SK-N-SH treated with all-trans-retinoic acid at 6 μM for 48 hours (cell line): ENCODE measurements at regions not wholly inside any gene's neighbourhood (a gene's known extent, or its start where the extent isn't known, plus 50 kb on each side); places are given as distances from the start of the nearest gene placed in this dataset.

Experiments
- ATAC-seq: fragments of 200-7000 bp; cut with Tn5 transposase; 3 replicates; pipeline ENCODE4 v1.9.1; 2020; ENCODE audit warnings: mild to moderate bottlenecking, moderate library complexity
- ARNTL ChIP-seq: fragments of 450-650 bp; formaldehyde crosslinking; IDR thresholded peaks from 2 replicates; pipeline ENCODE4 v1.5.0; 2020; ENCODE audit warnings: low read depth, mild to moderate bottlenecking, moderate library complexity, borderline replicate concordance
- CSDC2 ChIP-seq: fragments of 250-450 bp; sonication (Bioruptor Pico); IDR thresholded peaks from 2 replicates; pipeline ENCODE4 v1.5.0; 2020; ENCODE audit warnings: mild to moderate bottlenecking, moderate library complexity
- GLIS3 ChIP-seq: fragments of 250-450 bp; sonication (Bioruptor Pico); IDR thresholded peaks from 2 replicates; pipeline ENCODE4 v1.5.0; 2020; ENCODE audit warnings: mild to moderate bottlenecking, moderate library complexity
- OSR1 ChIP-seq: fragments of 250-450 bp; sonication (Bioruptor Pico); IDR thresholded peaks from 2 replicates; pipeline ENCODE4 v1.8.0; 2022; ENCODE audit warnings: moderate library complexity, mild to moderate bottlenecking, inconsistent platforms
- PPARA ChIP-seq: fragments of 250-450 bp; sonication (Bioruptor Pico); IDR thresholded peaks from 2 replicates; pipeline ENCODE4 v1.5.0; 2020; ENCODE audit warnings: mild to moderate bottlenecking, borderline replicate concordance
- RARB ChIP-seq: fragments of 250-450 bp; sonication (Bioruptor Pico); IDR thresholded peaks from 2 replicates; pipeline ENCODE4 v1.8.0; 2021; ENCODE audit warnings: mild to moderate bottlenecking, moderate library complexity
- SNAI2 ChIP-seq: fragments of 250-450 bp; sonication (Bioruptor Pico); IDR thresholded peaks from 2 replicates; pipeline ENCODE4 v1.5.0; 2020; ENCODE audit warnings: mild to moderate bottlenecking, moderate library complexity
- TCF4 ChIP-seq: fragments of 250-450 bp; sonication (Bioruptor Pico); IDR thresholded peaks from 2 replicates; pipeline ENCODE4 v1.8.0; 2021; ENCODE audit warnings: mild to moderate bottlenecking, moderate library complexity, borderline replicate concordance
- TOX ChIP-seq: fragments of 250-450 bp; sonication (Bioruptor Pico); IDR thresholded peaks from 2 replicates; pipeline ENCODE4 v1.8.0; 2021; ENCODE audit warnings: mild to moderate bottlenecking, moderate library complexity, borderline replicate concordance
- ZC3H10 ChIP-seq: fragments of 250-450 bp; sonication (Bioruptor Pico); IDR thresholded peaks from 2 replicates; pipeline ENCODE4 v1.5.1; 2021; ENCODE audit warnings: mild to moderate bottlenecking, moderate library complexity
- ZFP3 ChIP-seq: fragments of 250-450 bp; sonication (Bioruptor Pico); IDR thresholded peaks from 2 replicates; pipeline ENCODE4 v1.5.0; 2020; ENCODE audit warnings: mild to moderate bottlenecking, moderate library complexity
- ZFP30 ChIP-seq: fragments of 450-650 bp; formaldehyde crosslinking; IDR thresholded peaks from 2 replicates; pipeline ENCODE4 v1.5.0; 2022; ENCODE audit warnings: mild to moderate bottlenecking, moderate library complexity
- ZNF565 ChIP-seq: fragments of 450-650 bp; formaldehyde crosslinking; conservative IDR thresholded peaks from 2 replicates; pipeline ENCODE4 v1.5.0; 2020; ENCODE audit warnings: low read depth, mild to moderate bottlenecking, moderate library complexity
- ZNF70 ChIP-seq: fragments of 450-650 bp; formaldehyde crosslinking; IDR thresholded peaks from 2 replicates; pipeline ENCODE4 v1.5.0; 2020; ENCODE audit warnings: mild to moderate bottlenecking, moderate library complexity
- ZNF8 ChIP-seq: fragments of 450-650 bp; formaldehyde crosslinking; IDR thresholded peaks from 2 replicates; pipeline ENCODE4 v1.5.0; 2020; ENCODE audit warnings: mild to moderate bottlenecking, moderate library complexity
- TF ChIP-seq, protein P1 (sequence below): fragments of 250-450 bp; sonication (Bioruptor Pico); IDR thresholded peaks from 2 replicates; pipeline ENCODE4 v1.8.0; 2021; ENCODE audit warnings: low read depth, mild to moderate bottlenecking, moderate library complexity, borderline replicate concordance
- TF ChIP-seq, protein P2 (sequence below): fragments of 250-450 bp; sonication (Bioruptor Pico); IDR thresholded peaks from 2 replicates; pipeline ENCODE4 v1.5.1; 2021; ENCODE audit warnings: mild to moderate bottlenecking, moderate library complexity
- TF ChIP-seq, protein P3 (sequence below): fragments of 250-450 bp; sonication (Bioruptor Pico); IDR thresholded peaks from 2 replicates; pipeline ENCODE4 v1.5.1; 2020; ENCODE audit warnings: low read depth, mild to moderate bottlenecking, moderate library complexity
- TF ChIP-seq, protein P4 (sequence below): fragments of 250-450 bp; sonication (Bioruptor Pico); IDR thresholded peaks from 2 replicates; pipeline ENCODE4 v1.5.0; 2020; ENCODE audit warnings: mild to moderate bottlenecking, moderate library complexity
- TF ChIP-seq, protein P5 (sequence below): fragments of 250-450 bp; sonication (Bioruptor Pico); IDR thresholded peaks from 2 replicates; pipeline ENCODE4 v1.8.0; 2020; ENCODE audit warnings: mild to moderate bottlenecking, moderate library complexity, borderline replicate concordance

DNA sequence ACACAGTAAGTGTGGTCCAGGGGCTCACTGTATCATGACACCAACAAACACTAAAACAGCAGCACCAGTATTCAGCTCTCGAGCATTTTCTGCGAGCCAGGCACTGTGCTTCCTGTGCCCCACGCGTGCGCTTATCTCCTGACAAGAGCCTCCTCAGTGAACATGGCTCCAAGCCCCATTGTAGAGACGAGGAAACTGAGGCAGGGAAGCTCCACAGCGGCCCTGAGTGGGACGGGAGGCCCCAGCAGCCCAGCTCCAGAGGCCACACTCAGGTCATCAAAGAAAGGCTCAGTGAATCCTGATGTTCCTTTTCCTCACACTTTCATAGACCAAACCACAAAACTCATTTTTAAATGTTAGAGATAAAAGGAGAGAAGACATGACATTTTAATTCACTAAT, 113.1 kb downstream of the TPRA1 start (continued):
- TF ChIP-seq, protein P1, sequence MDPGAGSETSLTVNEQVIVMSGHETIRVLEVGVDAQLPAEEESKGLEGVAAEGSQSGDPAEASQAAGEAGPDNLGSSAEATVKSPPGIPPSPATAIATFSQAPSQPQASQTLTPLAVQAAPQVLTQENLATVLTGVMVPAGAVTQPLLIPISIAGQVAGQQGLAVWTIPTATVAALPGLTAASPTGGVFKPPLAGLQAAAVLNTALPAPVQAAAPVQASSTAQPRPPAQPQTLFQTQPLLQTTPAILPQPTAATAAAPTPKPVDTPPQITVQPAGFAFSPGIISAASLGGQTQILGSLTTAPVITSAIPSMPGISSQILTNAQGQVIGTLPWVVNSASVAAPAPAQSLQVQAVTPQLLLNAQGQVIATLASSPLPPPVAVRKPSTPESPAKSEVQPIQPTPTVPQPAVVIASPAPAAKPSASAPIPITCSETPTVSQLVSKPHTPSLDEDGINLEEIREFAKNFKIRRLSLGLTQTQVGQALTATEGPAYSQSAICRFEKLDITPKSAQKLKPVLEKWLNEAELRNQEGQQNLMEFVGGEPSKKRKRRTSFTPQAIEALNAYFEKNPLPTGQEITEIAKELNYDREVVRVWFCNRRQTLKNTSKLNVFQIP (CRISPR knock-in tag) = no peak
- TF ChIP-seq ZNF70 (no peak), TCF4 (CRISPR knock-in tag) (no peak), CSDC2 (no peak), ARNTL (CRISPR knock-in tag) (no peak), ZFP30 (CRISPR knock-in tag) (no peak), ZC3H10 (CRISPR knock-in tag) (no peak), GLIS3 (CRISPR knock-in tag) (no peak), ZNF8 (CRISPR knock-in tag) (no peak)
- TF ChIP-seq, protein P2, sequence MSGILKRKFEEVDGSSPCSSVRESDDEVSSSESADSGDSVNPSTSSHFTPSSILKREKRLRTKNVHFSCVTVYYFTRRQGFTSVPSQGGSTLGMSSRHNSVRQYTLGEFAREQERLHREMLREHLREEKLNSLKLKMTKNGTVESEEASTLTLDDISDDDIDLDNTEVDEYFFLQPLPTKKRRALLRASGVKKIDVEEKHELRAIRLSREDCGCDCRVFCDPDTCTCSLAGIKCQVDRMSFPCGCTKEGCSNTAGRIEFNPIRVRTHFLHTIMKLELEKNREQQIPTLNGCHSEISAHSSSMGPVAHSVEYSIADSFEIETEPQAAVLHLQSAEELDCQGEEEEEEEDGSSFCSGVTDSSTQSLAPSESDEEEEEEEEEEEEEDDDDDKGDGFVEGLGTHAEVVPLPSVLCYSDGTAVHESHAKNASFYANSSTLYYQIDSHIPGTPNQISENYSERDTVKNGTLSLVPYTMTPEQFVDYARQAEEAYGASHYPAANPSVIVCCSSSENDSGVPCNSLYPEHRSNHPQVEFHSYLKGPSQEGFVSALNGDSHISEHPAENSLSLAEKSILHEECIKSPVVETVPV = no peak

DNA sequence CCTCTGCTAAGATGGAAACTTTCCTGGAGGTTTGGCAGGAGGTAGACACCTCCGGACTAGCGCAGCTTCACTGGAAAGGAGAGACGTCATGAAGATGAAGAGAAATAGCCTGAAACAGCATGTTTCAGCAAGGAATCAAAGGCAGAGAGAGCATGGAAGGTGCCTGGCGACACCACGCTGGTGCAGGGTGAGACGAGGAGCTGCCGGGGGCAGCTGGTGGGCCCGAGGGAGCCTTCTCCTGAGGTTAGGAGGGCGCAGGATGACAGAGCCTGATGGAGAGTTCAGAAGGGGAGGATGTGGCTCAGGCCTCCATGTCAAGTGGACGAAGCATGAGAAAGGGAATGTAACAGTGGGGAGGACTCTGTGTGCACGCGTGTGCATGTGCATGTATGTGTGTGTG, 113.6 kb downstream of the TPRA1 start:
- no peak for ATAC-seq
- TF ChIP-seq TOX (no peak), PPARA (CRISPR knock-in tag) (no peak), ZNF565 (CRISPR knock-in tag) (no peak), ZFP3 (CRISPR knock-in tag) (no peak), RARB (CRISPR knock-in tag) (no peak), GLIS3 (CRISPR knock-in tag) (no peak), ZNF8 (CRISPR knock-in tag) (no peak), ZFP30 (CRISPR knock-in tag) (no peak), ZNF70 (no peak), ZC3H10 (CRISPR knock-in tag) (no peak), SNAI2 (CRISPR knock-in tag) (no peak), TCF4 (CRISPR knock-in tag) (no peak), OSR1 (CRISPR knock-in tag) (no peak)
- TF ChIP-seq, protein P3, sequence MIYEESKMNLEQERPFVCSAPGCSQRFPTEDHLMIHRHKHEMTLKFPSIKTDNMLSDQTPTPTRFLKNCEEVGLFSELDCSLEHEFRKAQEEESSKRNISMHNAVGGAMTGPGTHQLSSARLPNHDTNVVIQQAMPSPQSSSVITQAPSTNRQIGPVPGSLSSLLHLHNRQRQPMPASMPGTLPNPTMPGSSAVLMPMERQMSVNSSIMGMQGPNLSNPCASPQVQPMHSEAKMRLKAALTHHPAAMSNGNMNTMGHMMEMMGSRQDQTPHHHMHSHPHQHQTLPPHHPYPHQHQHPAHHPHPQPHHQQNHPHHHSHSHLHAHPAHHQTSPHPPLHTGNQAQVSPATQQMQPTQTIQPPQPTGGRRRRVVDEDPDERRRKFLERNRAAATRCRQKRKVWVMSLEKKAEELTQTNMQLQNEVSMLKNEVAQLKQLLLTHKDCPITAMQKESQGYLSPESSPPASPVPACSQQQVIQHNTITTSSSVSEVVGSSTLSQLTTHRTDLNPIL = no peak
- TF ChIP-seq, protein P4, sequence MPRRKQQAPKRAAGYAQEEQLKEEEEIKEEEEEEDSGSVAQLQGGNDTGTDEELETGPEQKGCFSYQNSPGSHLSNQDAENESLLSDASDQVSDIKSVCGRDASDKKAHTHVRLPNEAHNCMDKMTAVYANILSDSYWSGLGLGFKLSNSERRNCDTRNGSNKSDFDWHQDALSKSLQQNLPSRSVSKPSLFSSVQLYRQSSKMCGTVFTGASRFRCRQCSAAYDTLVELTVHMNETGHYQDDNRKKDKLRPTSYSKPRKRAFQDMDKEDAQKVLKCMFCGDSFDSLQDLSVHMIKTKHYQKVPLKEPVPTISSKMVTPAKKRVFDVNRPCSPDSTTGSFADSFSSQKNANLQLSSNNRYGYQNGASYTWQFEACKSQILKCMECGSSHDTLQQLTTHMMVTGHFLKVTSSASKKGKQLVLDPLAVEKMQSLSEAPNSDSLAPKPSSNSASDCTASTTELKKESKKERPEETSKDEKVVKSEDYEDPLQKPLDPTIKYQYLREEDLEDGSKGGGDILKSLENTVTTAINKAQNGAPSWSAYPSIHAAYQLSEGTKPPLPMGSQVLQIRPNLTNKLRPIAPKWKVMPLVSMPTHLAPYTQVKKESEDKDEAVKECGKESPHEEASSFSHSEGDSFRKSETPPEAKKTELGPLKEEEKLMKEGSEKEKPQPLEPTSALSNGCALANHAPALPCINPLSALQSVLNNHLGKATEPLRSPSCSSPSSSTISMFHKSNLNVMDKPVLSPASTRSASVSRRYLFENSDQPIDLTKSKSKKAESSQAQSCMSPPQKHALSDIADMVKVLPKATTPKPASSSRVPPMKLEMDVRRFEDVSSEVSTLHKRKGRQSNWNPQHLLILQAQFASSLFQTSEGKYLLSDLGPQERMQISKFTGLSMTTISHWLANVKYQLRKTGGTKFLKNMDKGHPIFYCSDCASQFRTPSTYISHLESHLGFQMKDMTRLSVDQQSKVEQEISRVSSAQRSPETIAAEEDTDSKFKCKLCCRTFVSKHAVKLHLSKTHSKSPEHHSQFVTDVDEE = no peak
- TF ChIP-seq, protein P2 = no peak
- TF ChIP-seq, protein P5, sequence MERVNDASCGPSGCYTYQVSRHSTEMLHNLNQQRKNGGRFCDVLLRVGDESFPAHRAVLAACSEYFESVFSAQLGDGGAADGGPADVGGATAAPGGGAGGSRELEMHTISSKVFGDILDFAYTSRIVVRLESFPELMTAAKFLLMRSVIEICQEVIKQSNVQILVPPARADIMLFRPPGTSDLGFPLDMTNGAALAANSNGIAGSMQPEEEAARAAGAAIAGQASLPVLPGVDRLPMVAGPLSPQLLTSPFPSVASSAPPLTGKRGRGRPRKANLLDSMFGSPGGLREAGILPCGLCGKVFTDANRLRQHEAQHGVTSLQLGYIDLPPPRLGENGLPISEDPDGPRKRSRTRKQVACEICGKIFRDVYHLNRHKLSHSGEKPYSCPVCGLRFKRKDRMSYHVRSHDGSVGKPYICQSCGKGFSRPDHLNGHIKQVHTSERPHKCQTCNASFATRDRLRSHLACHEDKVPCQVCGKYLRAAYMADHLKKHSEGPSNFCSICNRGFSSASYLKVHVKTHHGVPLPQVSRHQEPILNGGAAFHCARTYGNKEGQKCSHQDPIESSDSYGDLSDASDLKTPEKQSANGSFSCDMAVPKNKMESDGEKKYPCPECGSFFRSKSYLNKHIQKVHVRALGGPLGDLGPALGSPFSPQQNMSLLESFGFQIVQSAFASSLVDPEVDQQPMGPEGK (CRISPR knock-in tag) = no peak
